ENCODE measurements at regions not wholly inside any gene's neighbourhood (a gene's known extent, or its start where the extent isn't known, plus 50 kb on each side); places are given as distances from the start of the nearest gene placed in this dataset.

DNA sequence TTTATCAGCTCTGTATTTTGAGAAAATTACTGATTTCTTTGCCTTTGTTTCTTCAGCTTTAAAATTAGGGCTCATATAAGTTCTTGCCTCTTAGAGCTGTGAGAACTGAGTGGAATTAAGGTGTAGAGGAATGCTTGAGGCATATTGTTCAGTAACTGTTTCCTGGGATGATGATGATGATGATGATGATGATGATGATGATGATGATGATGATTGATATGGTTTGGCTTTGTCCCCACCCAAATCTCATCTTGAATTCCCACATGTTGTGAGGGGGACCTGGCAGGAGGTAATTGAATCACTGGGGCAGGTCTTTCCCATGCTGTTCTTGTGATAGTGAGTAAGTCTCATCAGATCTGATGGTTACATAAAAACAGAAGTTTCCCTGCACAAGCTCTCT lies 118.7 kb downstream of the CHRM3 start:
- TF ChIP-seq, protein P1, sequence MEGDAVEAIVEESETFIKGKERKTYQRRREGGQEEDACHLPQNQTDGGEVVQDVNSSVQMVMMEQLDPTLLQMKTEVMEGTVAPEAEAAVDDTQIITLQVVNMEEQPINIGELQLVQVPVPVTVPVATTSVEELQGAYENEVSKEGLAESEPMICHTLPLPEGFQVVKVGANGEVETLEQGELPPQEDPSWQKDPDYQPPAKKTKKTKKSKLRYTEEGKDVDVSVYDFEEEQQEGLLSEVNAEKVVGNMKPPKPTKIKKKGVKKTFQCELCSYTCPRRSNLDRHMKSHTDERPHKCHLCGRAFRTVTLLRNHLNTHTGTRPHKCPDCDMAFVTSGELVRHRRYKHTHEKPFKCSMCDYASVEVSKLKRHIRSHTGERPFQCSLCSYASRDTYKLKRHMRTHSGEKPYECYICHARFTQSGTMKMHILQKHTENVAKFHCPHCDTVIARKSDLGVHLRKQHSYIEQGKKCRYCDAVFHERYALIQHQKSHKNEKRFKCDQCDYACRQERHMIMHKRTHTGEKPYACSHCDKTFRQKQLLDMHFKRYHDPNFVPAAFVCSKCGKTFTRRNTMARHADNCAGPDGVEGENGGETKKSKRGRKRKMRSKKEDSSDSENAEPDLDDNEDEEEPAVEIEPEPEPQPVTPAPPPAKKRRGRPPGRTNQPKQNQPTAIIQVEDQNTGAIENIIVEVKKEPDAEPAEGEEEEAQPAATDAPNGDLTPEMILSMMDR (IDR thresholded peaks at IDR 0.05) = no peak
- TF ChIP-seq POLR2A (IDR thresholded peaks at IDR 0.05) = no peak
